ENCODE measurements at regions not wholly inside any gene's neighbourhood (a gene's known extent, or its start where the extent isn't known, plus 50 kb on each side); places are given as distances from the start of the nearest gene placed in this dataset.

DNA sequence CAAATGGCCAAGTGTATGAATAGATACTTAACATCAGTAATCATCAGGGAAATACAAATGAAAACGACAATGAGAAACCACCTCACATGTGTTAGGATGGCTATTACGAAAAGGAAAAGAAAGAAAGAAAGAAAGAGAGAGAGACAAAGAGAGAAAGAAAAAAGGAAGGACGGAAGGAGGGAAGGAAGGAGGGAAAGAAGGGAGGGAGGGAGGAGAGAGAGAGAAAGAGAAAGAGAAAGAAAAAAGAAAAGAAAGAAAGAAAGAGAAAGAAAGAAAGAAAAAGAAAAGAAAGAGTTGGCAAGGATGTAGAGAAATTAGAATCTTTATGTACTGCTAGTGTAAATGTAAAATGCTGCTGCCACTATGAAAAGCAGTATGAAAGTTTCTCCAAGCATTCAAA is 90.7 kb upstream of the DPT start:
- TF ChIP-seq, protein P1, sequence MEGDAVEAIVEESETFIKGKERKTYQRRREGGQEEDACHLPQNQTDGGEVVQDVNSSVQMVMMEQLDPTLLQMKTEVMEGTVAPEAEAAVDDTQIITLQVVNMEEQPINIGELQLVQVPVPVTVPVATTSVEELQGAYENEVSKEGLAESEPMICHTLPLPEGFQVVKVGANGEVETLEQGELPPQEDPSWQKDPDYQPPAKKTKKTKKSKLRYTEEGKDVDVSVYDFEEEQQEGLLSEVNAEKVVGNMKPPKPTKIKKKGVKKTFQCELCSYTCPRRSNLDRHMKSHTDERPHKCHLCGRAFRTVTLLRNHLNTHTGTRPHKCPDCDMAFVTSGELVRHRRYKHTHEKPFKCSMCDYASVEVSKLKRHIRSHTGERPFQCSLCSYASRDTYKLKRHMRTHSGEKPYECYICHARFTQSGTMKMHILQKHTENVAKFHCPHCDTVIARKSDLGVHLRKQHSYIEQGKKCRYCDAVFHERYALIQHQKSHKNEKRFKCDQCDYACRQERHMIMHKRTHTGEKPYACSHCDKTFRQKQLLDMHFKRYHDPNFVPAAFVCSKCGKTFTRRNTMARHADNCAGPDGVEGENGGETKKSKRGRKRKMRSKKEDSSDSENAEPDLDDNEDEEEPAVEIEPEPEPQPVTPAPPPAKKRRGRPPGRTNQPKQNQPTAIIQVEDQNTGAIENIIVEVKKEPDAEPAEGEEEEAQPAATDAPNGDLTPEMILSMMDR (IDR thresholded peaks at IDR 0.05; ENCODE audit: low read depth, low read length): no peak
- no peak for TF ChIP-seq POLR2A (IDR thresholded peaks at IDR 0.05; ENCODE audit: extremely low read depth, insufficient read length)

Data from NB4 (cell line).